PFSK-1 (cell line): ENCODE measurements at regions not wholly inside any gene's neighbourhood (a gene's known extent, or its start where the extent isn't known, plus 50 kb on each side); places are given as distances from the start of the nearest gene placed in this dataset.

Experiments
- POLR2AphosphoS5 ChIP-seq: IDR thresholded peaks from 2 replicates; pipeline ENCODE4 v1.6.1; 2012; ENCODE audit warnings: low read depth, mild to moderate bottlenecking, control low read depth, low read length, moderate library complexity
- TF ChIP-seq, protein P1 (sequence below), 2 experiments: IDR thresholded peaks; 2 replicates each; pipeline versions ENCODE4 v1.6.1 to v1.8.0; 2011 to 2012; ENCODE audit warnings: low read depth in 2 of 2, low read length in 2 of 2, control low read depth in 1 of 2, inconsistent platforms in 1 of 2, mild to moderate bottlenecking in 1 of 2, moderate library complexity in 1 of 2; ENCODE audit not compliant: insufficient read depth in 1 of 2

DNA sequence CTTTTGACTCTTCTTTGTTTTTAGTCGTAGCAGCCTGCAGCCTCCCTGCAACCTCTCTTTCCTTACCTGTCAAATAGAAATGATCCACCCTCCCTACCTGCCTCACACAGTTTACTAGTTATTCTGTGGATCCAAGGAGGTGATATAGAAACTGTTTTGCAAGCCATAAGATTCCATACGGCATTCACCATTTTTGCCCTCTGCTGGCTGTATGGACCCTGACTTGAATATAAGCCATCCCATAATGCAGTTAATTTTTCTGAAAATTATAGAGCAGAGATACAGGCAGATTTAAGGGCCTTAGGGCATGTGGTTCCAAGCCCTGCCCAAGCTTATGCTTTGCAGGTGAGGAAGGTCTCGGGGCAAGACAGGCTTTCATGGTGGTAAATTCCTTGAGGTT lies 63.8 kb downstream of the CPN2 start:
- TF ChIP-seq, protein P1, sequence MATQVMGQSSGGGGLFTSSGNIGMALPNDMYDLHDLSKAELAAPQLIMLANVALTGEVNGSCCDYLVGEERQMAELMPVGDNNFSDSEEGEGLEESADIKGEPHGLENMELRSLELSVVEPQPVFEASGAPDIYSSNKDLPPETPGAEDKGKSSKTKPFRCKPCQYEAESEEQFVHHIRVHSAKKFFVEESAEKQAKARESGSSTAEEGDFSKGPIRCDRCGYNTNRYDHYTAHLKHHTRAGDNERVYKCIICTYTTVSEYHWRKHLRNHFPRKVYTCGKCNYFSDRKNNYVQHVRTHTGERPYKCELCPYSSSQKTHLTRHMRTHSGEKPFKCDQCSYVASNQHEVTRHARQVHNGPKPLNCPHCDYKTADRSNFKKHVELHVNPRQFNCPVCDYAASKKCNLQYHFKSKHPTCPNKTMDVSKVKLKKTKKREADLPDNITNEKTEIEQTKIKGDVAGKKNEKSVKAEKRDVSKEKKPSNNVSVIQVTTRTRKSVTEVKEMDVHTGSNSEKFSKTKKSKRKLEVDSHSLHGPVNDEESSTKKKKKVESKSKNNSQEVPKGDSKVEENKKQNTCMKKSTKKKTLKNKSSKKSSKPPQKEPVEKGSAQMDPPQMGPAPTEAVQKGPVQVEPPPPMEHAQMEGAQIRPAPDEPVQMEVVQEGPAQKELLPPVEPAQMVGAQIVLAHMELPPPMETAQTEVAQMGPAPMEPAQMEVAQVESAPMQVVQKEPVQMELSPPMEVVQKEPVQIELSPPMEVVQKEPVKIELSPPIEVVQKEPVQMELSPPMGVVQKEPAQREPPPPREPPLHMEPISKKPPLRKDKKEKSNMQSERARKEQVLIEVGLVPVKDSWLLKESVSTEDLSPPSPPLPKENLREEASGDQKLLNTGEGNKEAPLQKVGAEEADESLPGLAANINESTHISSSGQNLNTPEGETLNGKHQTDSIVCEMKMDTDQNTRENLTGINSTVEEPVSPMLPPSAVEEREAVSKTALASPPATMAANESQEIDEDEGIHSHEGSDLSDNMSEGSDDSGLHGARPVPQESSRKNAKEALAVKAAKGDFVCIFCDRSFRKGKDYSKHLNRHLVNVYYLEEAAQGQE (IDR thresholded peaks at IDR 0.05; ENCODE audit: insufficient read depth in 1 of 2, low read depth in 2 of 2, low read length in 2 of 2), result no peak
- no peak for TF ChIP-seq POLR2AphosphoS5
